DOHH2 (cell line): ENCODE measurements at regions not wholly inside any gene's neighbourhood (a gene's known extent, or its start where the extent isn't known, plus 50 kb on each side); places are given as distances from the start of the nearest gene placed in this dataset.

Experiments used
- EZH2phosphoT487 ChIP-seq: fragments of 200-600 bp; sonication (generic); IDR thresholded peaks from 2 replicates; pipeline ENCODE4 v1.6.1; 2017; ENCODE audit warnings: borderline replicate concordance, mild to moderate bottlenecking, antibody characterized with exemption, low read length, moderate library complexity, mixed read lengths
- TF ChIP-seq, protein P1 (sequence below): fragments of 200-600 bp; sonication (generic); IDR thresholded peaks from one replicate; pipeline ENCODE4 v1.5.1; 2014; ENCODE audit warnings: antibody characterized with exemption, mild to moderate bottlenecking, low read depth, low read length; ENCODE audit not compliant: poor library complexity, severe bottlenecking

DNA sequence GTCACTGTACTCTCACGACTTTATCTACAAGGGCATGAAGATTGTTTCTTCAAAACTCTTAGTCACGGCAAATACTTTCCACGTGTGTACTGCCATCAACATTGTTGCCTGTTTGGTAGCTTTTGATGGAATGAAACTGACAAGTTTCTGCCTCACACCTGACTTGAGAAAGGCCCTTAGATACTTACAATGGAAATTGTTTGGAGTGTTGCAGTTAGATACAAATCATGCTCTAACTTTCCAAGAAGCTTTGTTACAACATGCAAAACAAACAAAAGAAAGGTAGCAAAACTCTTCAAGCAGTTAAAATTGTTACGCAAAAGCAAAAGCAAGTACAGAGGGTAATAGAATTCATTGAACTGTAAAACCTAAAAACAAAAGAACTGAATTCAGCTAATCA lies 91.1 kb upstream of the TLE4 start:
- TF ChIP-seq, protein P1, sequence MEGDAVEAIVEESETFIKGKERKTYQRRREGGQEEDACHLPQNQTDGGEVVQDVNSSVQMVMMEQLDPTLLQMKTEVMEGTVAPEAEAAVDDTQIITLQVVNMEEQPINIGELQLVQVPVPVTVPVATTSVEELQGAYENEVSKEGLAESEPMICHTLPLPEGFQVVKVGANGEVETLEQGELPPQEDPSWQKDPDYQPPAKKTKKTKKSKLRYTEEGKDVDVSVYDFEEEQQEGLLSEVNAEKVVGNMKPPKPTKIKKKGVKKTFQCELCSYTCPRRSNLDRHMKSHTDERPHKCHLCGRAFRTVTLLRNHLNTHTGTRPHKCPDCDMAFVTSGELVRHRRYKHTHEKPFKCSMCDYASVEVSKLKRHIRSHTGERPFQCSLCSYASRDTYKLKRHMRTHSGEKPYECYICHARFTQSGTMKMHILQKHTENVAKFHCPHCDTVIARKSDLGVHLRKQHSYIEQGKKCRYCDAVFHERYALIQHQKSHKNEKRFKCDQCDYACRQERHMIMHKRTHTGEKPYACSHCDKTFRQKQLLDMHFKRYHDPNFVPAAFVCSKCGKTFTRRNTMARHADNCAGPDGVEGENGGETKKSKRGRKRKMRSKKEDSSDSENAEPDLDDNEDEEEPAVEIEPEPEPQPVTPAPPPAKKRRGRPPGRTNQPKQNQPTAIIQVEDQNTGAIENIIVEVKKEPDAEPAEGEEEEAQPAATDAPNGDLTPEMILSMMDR, result no peak
- no peak for TF ChIP-seq EZH2phosphoT487
